WTC11 (cell line): ENCODE measurements at regions not wholly inside any gene's neighbourhood (a gene's known extent, or its start where the extent isn't known, plus 50 kb on each side); places are given as distances from the start of the nearest gene placed in this dataset.

Experiments used
- ATAC-seq: fragments of 200-7000 bp; cut with Tn5 transposase; 2 replicates; pipeline ENCODE4 v1.10.0; 2021; ENCODE audit warnings: mild to moderate bottlenecking, moderate library complexity
- CTCF ChIA-PET: fragments of 300-600 bp; sonication (Branson Sonifier 250); formaldehyde crosslinking; loops from one replicate; lab custom pipeline; 2021; ENCODE audit warnings: antibody characterized with exemption; lab: Charles Lee
- POLR2A ChIA-PET: fragments of 350-600 bp; sonication (Branson Sonifier 250); formaldehyde crosslinking; loops from one replicate; lab custom pipeline; 2021; ENCODE audit warnings: antibody characterized with exemption; lab: Charles Lee
- DNase-seq: peaks from one replicate; pipeline ENCODE4 v3.0.0; 2021; ENCODE audit warnings: low spot score
- H3K27ac Mint-ChIP-seq: 2 replicates; pipeline ENCODE4 v1.8.0; 2021; ENCODE audit warnings: mixed read lengths
- H3K27me3 Mint-ChIP-seq: 2 replicates; pipeline ENCODE4 v1.8.0; 2021; ENCODE audit warnings: low read depth, mild to moderate bottlenecking, moderate library complexity, mixed read lengths
- H3K36me3 Mint-ChIP-seq: 2 replicates; pipeline ENCODE4 v1.8.0; 2021; ENCODE audit warnings: mixed read lengths
- H3K4me1 Mint-ChIP-seq: 2 replicates; pipeline ENCODE4 v1.8.0; 2022; ENCODE audit warnings: mixed read lengths
- H3K4me3 Mint-ChIP-seq: 2 replicates; pipeline ENCODE4 v1.8.0; 2021; ENCODE audit warnings: mild to moderate bottlenecking, moderate library complexity, mixed read lengths
- H3K9me3 Mint-ChIP-seq: 2 replicates; pipeline ENCODE4 v1.8.0; 2021; ENCODE audit warnings: mixed read lengths
- CREB1 ChIP-seq: sonication (generic); formaldehyde crosslinking; IDR thresholded peaks from 2 replicates; pipeline ENCODE4 v1.8.0; 2023; ENCODE audit warnings: mild to moderate bottlenecking, missing genetic modification reagents
- CTCF ChIP-seq: fragments of 200-600 bp; IDR thresholded peaks from 2 replicates; pipeline ENCODE4 v1.8.0; 2022; ENCODE audit warnings: antibody characterized with exemption
- E2F1 ChIP-seq: sonication (generic); formaldehyde crosslinking; IDR thresholded peaks from 2 replicates; pipeline ENCODE4 v1.8.0; 2022; ENCODE audit warnings: mild to moderate bottlenecking, missing genetic modification reagents
- EMX1 ChIP-seq: fragments of 250-450 bp; sonication (Bioruptor Pico); IDR thresholded peaks from 2 replicates; pipeline ENCODE4 v1.8.0; 2021; ENCODE audit warnings: mild to moderate bottlenecking
- GABPB1 ChIP-seq: sonication (generic); formaldehyde crosslinking; IDR thresholded peaks from 2 replicates; pipeline ENCODE4 v1.8.1; 2023; ENCODE audit warnings: mild to moderate bottlenecking, missing genetic modification reagents
- JUN ChIP-seq: sonication (generic); formaldehyde crosslinking; IDR thresholded peaks from 2 replicates; pipeline ENCODE4 v1.8.0; 2023; ENCODE audit warnings: mild to moderate bottlenecking, missing genetic modification reagents
- NFYB ChIP-seq: sonication (generic); formaldehyde crosslinking; conservative IDR thresholded peaks from 2 replicates; pipeline ENCODE4 v1.8.0; 2022; ENCODE audit warnings: low read depth, missing genetic modification reagents
- NR3C1 ChIP-seq: sonication (generic); formaldehyde crosslinking; conservative IDR thresholded peaks from 2 replicates; pipeline ENCODE4 v1.8.1; 2023; ENCODE audit warnings: low read depth, mild to moderate bottlenecking, missing genetic modification reagents
- RELA ChIP-seq: sonication (generic); formaldehyde crosslinking; IDR thresholded peaks from 2 replicates; pipeline ENCODE4 v1.8.1; 2022; ENCODE audit warnings: missing genetic modification reagents, mild to moderate bottlenecking, borderline replicate concordance
- TEAD4 ChIP-seq: sonication (generic); formaldehyde crosslinking; IDR thresholded peaks from 2 replicates; pipeline ENCODE4 v1.8.0; 2022; ENCODE audit warnings: mild to moderate bottlenecking, missing genetic modification reagents
- ZBTB21 ChIP-seq: sonication (generic); formaldehyde crosslinking; IDR thresholded peaks from 2 replicates; pipeline ENCODE4 v1.8.1; 2023; ENCODE audit warnings: mild to moderate bottlenecking, missing genetic modification reagents, borderline replicate concordance
- ZNF232 ChIP-seq: sonication (generic); formaldehyde crosslinking; IDR thresholded peaks from 2 replicates; pipeline ENCODE4 v1.8.0; 2022; ENCODE audit warnings: mild to moderate bottlenecking, missing genetic modification reagents
- ZNF263 ChIP-seq: sonication (generic); formaldehyde crosslinking; IDR thresholded peaks from 2 replicates; pipeline ENCODE4 v1.8.1; 2022; ENCODE audit warnings: low read depth, mild to moderate bottlenecking, moderate library complexity, missing genetic modification reagents
- ZSCAN18 ChIP-seq: fragments of 250-450 bp; sonication (Bioruptor Pico); IDR thresholded peaks from 2 replicates; pipeline ENCODE4 v2.1.2; 2022; ENCODE audit warnings: mild to moderate bottlenecking, moderate library complexity
- TF ChIP-seq, protein P1 (sequence below): fragments of 250-450 bp; sonication (Bioruptor Pico); IDR thresholded peaks from 2 replicates; pipeline ENCODE4 v1.9.0; 2021; ENCODE audit warnings: moderate library complexity, mild to moderate bottlenecking, inconsistent platforms, borderline replicate concordance
- TF ChIP-seq, protein P2 (sequence below): sonication (generic); formaldehyde crosslinking; IDR thresholded peaks from 2 replicates; pipeline ENCODE4 v1.8.1; 2023; ENCODE audit warnings: mild to moderate bottlenecking, missing genetic modification reagents
- TF ChIP-seq, protein P3 (sequence below): fragments of 250-450 bp; sonication (Bioruptor Pico); IDR thresholded peaks from 2 replicates; pipeline ENCODE4 v1.9.0; 2021; ENCODE audit warnings: mild to moderate bottlenecking, borderline replicate concordance
- TF ChIP-seq, protein P4 (sequence below): sonication (generic); formaldehyde crosslinking; IDR thresholded peaks from 2 replicates; pipeline ENCODE4 v1.8.0; 2022; ENCODE audit warnings: mild to moderate bottlenecking, missing genetic modification reagents

DNA sequence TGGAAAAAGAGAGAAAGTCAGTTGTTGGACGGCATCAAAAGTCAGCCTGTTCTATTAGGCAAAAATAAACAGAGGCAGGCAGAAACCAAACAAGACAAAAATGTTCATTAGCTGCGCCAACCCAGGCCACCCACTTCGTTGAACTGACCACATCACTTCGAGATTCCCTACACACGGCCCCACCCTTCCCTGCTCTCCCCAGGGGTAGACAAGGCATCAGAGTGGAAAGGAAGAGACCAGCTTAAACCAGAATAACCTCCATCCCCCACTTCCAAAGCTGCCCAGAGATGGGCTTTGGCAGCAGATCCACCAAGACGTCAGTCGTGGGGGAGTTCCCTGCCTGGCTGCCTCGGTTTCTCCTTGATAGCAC, 204.6 kb upstream of the TSHZ3 start:
- no peak overlapping the region for H3K27ac Mint-ChIP-seq
- peaks cover 3% of the 10 kb centered on the region; the same call in 1 of the 2 replicates for H3K36me3 Mint-ChIP-seq
- no peak for ATAC-seq
- ChIA-PET POLR2A (no interaction called here), CTCF (interaction anchor here (1.4 kb wide), 2 partner anchors 9 to 500 kb away, joined by 4 to 5 read pairs; no protein-coding TSS in a partner anchor)
- H3K4me1 Mint-ChIP-seq: peaks cover 20% of the 10 kb centered on the region
- H3K4me3 Mint-ChIP-seq: no peak overlapping the region
- H3K9me3 Mint-ChIP-seq: peaks cover 12% of the 10 kb centered on the region
- peaks cover under 1% of the 10 kb centered on the region for H3K27me3 Mint-ChIP-seq
- no peak for DNase-seq
- TF ChIP-seq, protein P1, sequence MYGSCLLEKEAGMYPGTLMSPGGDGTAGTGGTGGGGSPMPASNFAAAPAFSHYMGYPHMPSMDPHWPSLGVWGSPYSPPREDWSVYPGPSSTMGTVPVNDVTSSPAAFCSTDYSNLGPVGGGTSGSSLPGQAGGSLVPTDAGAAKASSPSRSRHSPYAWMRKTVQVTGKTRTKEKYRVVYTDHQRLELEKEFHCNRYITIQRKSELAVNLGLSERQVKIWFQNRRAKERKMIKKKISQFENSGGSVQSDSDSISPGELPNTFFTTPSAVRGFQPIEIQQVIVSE (CRISPR knock-in tag): no peak
- TF ChIP-seq, protein P2, sequence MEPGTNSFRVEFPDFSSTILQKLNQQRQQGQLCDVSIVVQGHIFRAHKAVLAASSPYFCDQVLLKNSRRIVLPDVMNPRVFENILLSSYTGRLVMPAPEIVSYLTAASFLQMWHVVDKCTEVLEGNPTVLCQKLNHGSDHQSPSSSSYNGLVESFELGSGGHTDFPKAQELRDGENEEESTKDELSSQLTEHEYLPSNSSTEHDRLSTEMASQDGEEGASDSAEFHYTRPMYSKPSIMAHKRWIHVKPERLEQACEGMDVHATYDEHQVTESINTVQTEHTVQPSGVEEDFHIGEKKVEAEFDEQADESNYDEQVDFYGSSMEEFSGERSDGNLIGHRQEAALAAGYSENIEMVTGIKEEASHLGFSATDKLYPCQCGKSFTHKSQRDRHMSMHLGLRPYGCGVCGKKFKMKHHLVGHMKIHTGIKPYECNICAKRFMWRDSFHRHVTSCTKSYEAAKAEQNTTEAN (CRISPR knock-in tag): no peak
- no peak for TF ChIP-seq TEAD4 (CRISPR knock-in tag)
- TF ChIP-seq, protein P3, sequence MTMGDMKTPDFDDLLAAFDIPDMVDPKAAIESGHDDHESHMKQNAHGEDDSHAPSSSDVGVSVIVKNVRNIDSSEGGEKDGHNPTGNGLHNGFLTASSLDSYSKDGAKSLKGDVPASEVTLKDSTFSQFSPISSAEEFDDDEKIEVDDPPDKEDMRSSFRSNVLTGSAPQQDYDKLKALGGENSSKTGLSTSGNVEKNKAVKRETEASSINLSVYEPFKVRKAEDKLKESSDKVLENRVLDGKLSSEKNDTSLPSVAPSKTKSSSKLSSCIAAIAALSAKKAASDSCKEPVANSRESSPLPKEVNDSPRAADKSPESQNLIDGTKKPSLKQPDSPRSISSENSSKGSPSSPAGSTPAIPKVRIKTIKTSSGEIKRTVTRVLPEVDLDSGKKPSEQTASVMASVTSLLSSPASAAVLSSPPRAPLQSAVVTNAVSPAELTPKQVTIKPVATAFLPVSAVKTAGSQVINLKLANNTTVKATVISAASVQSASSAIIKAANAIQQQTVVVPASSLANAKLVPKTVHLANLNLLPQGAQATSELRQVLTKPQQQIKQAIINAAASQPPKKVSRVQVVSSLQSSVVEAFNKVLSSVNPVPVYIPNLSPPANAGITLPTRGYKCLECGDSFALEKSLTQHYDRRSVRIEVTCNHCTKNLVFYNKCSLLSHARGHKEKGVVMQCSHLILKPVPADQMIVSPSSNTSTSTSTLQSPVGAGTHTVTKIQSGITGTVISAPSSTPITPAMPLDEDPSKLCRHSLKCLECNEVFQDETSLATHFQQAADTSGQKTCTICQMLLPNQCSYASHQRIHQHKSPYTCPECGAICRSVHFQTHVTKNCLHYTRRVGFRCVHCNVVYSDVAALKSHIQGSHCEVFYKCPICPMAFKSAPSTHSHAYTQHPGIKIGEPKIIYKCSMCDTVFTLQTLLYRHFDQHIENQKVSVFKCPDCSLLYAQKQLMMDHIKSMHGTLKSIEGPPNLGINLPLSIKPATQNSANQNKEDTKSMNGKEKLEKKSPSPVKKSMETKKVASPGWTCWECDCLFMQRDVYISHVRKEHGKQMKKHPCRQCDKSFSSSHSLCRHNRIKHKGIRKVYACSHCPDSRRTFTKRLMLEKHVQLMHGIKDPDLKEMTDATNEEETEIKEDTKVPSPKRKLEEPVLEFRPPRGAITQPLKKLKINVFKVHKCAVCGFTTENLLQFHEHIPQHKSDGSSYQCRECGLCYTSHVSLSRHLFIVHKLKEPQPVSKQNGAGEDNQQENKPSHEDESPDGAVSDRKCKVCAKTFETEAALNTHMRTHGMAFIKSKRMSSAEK (CRISPR knock-in tag): no peak
- TF ChIP-seq CTCF: no peak
- no peak for TF ChIP-seq ZNF263 (CRISPR knock-in tag)
- TF ChIP-seq ZNF232 (CRISPR knock-in tag): no peak
- no peak for TF ChIP-seq NR3C1 (CRISPR knock-in tag)
- no peak for TF ChIP-seq ZSCAN18 (CRISPR knock-in tag)
- TF ChIP-seq RELA: no peak
- no peak for TF ChIP-seq JUN (CRISPR knock-in tag)
- TF ChIP-seq E2F1 (CRISPR knock-in tag): no peak
- no peak for TF ChIP-seq CREB1 (CRISPR knock-in tag)
- TF ChIP-seq, protein P4, sequence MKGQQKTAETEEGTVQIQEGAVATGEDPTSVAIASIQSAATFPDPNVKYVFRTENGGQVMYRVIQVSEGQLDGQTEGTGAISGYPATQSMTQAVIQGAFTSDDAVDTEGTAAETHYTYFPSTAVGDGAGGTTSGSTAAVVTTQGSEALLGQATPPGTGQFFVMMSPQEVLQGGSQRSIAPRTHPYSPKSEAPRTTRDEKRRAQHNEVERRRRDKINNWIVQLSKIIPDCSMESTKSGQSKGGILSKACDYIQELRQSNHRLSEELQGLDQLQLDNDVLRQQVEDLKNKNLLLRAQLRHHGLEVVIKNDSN (CRISPR knock-in tag): no peak
- no peak for TF ChIP-seq NFYB
- no peak for TF ChIP-seq EMX1 (CRISPR knock-in tag)
- TF ChIP-seq ZBTB21 (CRISPR knock-in tag): no peak
- no peak for TF ChIP-seq GABPB1 (CRISPR knock-in tag)
